Upper lobe of left lung (tissue), 4 donors: ENCODE measurements at regions not wholly inside any gene's neighbourhood (a gene's known extent, or its start where the extent isn't known, plus 50 kb on each side); places are given as distances from the start of the nearest gene placed in this dataset.

Source experiments
- CTCF ChIP-seq, 6 experiments: fragments of 450-650 bp in 4 of 6; fragments of 200-600 bp in 2 of 6; sonication (generic) in 2 of 6; IDR thresholded peaks; one replicate each; pipeline ENCODE4 v1.5.1; 2016 to 2019; ENCODE audit warnings: antibody characterized with exemption in 6 of 6
- POLR2A ChIP-seq, 4 donors: fragments of 450-650 bp; IDR thresholded peaks; one replicate each; pipeline ENCODE4 v1.5.1; 2016 to 2017; ENCODE audit warnings: antibody characterized with exemption in 4 of 4, mild to moderate bottlenecking in 2 of 4
- POLR2AphosphoS5 ChIP-seq, 2 donors: sonication (generic); formaldehyde crosslinking; IDR thresholded peaks; one replicate each; pipeline ENCODE4 v1.5.1; 2017; ENCODE audit warnings: antibody characterized with exemption in 2 of 2

DNA sequence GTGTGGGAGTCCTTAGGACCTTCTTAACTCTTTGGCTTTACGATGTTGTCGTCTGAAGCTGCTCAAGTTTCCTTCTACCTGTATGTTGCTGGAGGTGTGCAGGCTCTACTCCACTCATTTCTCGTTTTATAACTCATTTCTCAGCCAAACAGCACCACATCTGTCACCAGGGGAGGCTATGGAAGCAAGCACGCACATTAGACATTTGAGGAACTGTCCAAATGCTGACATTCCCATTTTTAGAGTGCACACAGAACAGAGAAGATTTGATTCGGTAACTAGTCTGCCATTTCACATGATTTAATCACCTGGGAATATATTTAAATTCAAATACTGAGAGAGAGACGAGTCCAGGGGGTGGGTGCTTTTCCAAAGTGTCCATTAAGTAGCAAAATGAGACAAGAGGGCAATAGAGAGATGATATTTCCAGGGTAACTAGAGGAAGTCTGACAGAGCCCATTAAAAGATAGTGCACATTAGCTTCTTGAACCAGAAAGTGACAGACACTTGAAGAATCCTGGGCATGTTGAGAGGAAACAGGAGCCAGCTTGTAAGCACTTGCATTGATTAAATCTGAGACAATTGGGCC lies 793.3 kb downstream of the TDRD15 start:
- TF ChIP-seq POLR2AphosphoS5 (IDR thresholded peaks at IDR 0.05): no peak
- TF ChIP-seq CTCF (IDR thresholded peaks at IDR 0.05): no peak
- TF ChIP-seq POLR2A (IDR thresholded peaks at IDR 0.05): no peak
